Retinal pigment epithelial cell (primary cell): ENCODE measurements at regions not wholly inside any gene's neighbourhood (a gene's known extent, or its start where the extent isn't known, plus 50 kb on each side); places are given as distances from the start of the nearest gene placed in this dataset.

Experiments
- DNase-seq: peaks from one replicate; pipeline ENCODE4 v3.0.0-alpha.2; 2010; ENCODE audit warnings: low read depth
- H3K4me3 ChIP-seq: 2 replicates; pipeline ENCODE4 v1.5.1; 2011; ENCODE audit warnings: mild to moderate bottlenecking, low read length, control low read depth, moderate library complexity
- TF ChIP-seq, protein P1 (sequence below): conservative IDR thresholded peaks from 2 replicates; pipeline ENCODE4 v1.5.1; 2011; ENCODE audit warnings: low read depth, low read length, control low read depth, inconsistent platforms

DNA sequence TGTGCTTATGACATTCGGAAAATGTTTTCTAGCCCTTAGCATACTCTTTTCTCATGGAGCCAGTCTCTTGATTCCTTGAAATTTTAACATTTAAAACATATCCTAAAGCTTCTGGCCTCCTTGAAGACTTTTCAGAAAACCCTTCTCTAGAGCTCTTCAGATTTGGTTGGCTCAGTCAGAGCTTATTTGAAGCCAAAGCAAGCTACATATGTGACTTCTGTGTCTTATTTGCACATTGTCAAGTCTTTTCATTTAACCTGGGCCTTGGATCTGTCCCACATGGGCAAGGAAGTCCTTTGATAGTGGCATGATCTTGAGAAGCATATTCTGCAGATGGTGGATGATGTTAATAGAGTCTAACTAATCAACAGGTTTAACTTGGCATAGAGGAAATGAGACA, 116.5 kb downstream of the LACC1 start:
- TF ChIP-seq, protein P1, sequence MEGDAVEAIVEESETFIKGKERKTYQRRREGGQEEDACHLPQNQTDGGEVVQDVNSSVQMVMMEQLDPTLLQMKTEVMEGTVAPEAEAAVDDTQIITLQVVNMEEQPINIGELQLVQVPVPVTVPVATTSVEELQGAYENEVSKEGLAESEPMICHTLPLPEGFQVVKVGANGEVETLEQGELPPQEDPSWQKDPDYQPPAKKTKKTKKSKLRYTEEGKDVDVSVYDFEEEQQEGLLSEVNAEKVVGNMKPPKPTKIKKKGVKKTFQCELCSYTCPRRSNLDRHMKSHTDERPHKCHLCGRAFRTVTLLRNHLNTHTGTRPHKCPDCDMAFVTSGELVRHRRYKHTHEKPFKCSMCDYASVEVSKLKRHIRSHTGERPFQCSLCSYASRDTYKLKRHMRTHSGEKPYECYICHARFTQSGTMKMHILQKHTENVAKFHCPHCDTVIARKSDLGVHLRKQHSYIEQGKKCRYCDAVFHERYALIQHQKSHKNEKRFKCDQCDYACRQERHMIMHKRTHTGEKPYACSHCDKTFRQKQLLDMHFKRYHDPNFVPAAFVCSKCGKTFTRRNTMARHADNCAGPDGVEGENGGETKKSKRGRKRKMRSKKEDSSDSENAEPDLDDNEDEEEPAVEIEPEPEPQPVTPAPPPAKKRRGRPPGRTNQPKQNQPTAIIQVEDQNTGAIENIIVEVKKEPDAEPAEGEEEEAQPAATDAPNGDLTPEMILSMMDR = no peak
- DNase-seq = no peak
- H3K4me3 ChIP-seq = no peak overlapping the region

DNA sequence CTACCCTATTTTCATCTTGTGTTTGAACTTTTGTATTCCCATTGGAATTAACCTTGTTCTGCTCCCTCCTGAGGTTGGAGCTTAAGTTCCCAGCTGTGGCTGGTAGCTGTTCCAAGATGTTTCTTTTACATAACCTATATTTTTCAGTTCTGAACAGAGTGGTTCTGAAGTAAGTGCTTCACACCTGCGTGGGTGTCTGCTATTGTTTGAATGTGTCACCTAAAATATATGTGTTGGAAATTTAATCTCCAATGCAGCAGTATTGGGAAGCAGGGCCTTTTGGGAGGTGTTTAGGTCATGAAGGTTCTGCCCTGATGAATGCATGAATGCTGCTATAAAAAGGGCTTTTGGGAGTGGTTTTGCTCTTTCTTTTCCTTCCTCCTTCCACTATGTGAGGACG, 123.8 kb downstream of the LACC1 start:
- DNase-seq = no peak
- TF ChIP-seq, protein P1 = no peak
- H3K4me3 ChIP-seq = no peak overlapping the region

DNA sequence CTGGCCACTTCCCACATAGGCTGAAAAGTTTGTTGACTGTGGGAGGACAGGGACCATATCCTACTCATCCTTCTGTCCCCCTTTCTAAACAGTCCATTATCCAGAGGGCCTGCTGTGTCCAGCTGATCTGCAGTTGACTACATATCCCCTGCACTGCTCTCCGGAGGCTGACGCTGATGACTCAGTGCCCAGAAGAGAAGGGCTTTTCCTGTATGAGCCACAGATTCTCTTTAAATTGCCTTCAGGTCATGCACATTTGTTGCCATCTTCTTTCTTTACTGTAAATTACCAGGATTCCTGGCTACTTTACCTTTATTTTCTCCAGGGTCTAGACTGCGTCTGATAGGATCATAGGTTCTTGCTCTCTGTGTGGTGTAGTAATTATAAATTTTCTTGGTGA, 125.2 kb downstream of the LACC1 start:
- no peak overlapping the region for H3K4me3 ChIP-seq
- TF ChIP-seq, protein P1 = no peak
- no peak for DNase-seq

DNA sequence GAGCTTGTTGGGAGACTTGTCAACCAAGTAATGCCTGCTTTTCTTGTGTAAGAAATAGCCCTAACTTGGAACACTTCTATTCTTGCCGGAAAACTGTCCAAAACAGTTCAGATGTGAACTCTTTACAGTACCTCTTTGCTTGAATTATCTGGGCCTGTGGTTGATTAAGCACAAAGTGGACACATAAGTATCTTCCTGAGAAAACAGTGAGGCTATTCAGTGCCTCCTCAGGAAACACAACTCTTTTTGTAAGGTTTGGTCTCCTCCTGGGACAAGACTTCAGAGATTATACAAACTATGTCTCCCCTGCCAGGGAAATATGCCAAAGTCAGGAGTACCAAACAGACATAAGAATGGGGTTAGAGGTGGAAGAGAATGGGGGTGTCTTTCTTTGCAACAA, 127.7 kb downstream of the LACC1 start:
- DNase-seq = no peak
- TF ChIP-seq, protein P1 = no peak

DNA sequence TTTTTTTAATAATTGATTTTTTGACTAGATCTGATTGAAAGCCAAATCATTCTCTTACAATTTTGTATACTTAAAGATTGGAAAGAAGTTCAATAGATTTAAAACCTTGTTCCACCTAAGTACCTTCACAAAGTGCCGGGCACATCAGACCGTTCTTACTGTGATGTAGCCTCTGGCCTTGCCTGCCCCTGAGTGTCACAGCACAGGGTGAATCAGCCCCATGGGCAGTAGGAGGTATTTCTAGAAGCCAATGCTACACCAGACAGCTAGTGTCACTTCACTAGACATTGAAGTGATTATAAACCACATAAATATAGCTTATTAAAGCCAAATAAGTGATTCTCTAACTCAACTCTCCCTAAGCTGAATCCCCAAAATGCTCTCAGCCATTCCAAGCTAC, 131.3 kb downstream of the LACC1 start:
- H3K4me3 ChIP-seq = no peak overlapping the region
- DNase-seq = peak; percentile 71
- TF ChIP-seq, protein P1 = no peak

More for the DNA sequence above, 127.7 kb downstream of the LACC1 start:
- no peak overlapping the region for H3K4me3 ChIP-seq

DNA sequence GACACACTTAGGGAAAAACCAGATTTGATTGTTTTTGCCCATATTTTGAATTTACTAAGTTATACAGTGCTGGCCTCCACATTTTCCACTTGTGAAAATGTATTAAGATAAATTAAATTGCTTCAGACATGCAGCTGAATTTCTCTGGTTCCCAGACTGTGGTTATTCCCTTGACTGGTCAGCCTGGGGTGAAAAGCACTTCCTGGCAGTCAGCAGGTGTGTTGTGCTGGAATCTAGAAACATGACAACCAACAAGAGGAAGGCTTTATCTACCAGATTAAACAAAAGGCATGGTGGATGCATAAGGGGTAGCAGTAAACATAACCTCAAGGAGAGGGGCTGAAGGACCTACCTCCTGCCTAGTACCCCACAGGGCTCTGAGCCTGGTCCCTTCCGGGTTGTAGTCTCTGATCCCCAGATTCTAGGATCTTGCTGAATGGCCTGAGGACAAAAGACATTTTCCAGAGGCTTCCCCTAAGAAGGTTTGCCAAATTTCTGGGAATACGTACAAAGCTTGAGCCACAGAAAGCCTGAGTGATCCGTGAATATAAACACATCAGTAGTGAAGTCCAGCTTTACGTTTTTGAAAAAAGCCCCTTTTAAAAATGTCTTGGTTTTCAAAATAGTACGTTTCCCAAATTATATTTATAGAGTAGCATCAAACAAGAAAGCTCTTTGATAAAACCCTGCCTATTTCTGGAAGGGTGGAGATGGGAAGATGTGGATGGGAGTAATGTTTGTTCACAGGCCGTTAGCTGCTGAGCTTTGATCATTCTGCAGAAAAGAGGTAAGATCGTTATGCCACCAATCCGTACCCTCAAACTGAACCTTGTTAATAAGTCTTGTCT, 133.4 kb downstream of the LACC1 start:
- H3K4me3 ChIP-seq = no peak overlapping the region
- no peak for DNase-seq
- TF ChIP-seq, protein P1 = no peak

DNA sequence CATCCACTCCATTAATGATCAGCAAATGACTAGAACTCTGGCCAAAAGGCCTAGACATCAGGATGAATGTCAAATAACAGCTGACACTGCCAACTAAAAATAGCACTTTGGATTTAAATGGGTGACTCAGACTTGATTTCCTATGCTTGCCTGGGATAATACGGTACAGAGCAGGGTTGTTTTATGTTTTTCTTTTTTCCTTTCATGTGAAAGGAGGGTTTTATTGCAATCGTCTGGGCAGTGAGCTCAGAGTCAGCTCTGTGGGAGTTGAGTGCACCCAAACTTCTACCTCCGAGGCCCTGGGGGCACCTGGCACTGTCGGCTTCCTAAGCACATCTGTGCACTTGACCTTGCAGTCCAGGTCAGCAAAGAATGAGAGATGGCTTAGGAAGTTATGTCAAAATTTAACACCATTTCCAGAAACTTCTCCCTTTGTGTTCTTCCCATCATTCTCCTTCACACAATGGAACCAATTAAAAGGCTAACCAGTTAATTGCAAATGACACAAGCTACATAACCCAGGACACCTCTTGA, 134.1 kb downstream of the LACC1 start:
- H3K4me3 ChIP-seq = no peak overlapping the region
- peak; percentile 94 for DNase-seq
- TF ChIP-seq, protein P1 = no peak
